Neural cell (in vitro differentiated cells): ENCODE measurements at regions not wholly inside any gene's neighbourhood (a gene's known extent, or its start where the extent isn't known, plus 50 kb on each side); places are given as distances from the start of the nearest gene placed in this dataset.

Experiments used
- H2AFZ ChIP-seq: fragments of 200-600, 300-800 bp; sonication (generic), shearing (Covaris generic); 2 replicates; pipeline ENCODE4 v1.6.0; 2014; ENCODE audit warnings: low read depth, mild to moderate bottlenecking, antibody characterized with exemption, low read length, moderate library complexity
- H3F3A ChIP-seq: fragments of 200-600 bp; shearing (Covaris generic); 2 replicates; pipeline ENCODE4 v1.6.1; 2016; ENCODE audit warnings: mild to moderate bottlenecking, moderate library complexity, mixed read lengths, antibody characterized with exemption, low read length; ENCODE audit not compliant: insufficient read depth, poor library complexity, severe bottlenecking
- H3K27ac ChIP-seq: fragments of 200-600, 300-800 bp; sonication (generic), shearing (Covaris generic); 2 replicates; pipeline ENCODE4 v1.5.1; 2014; ENCODE audit warnings: mild to moderate bottlenecking, low read length, moderate library complexity
- H3K27me3 ChIP-seq: fragments of 300-800, 200-600 bp; sonication (generic), shearing (Covaris generic); 2 replicates; pipeline ENCODE4 v1.6.0; 2014; ENCODE audit warnings: mild to moderate bottlenecking, low read depth, low read length, moderate library complexity; ENCODE audit not compliant: insufficient read depth
- H3K36me3 ChIP-seq: fragments of 300-800, 200-600 bp; sonication (generic), shearing (Covaris generic); 2 replicates; pipeline ENCODE4 v1.5.1; 2014; ENCODE audit warnings: mild to moderate bottlenecking, antibody characterized with exemption, low read length, moderate library complexity; ENCODE audit not compliant: insufficient read depth
- H3K4me2 ChIP-seq: fragments of 300-800, 200-600 bp; sonication (generic), shearing (Covaris generic); 2 replicates; pipeline ENCODE4 v1.6.0; 2014; ENCODE audit warnings: mild to moderate bottlenecking, low read length
- H3K4me3 ChIP-seq: fragments of 300-800, 200-600 bp; sonication (generic), shearing (Covaris generic); 2 replicates; pipeline ENCODE4 v1.5.1; 2014; ENCODE audit warnings: mild to moderate bottlenecking, low read length, moderate library complexity
- H3K79me2 ChIP-seq: fragments of 200-600 bp; shearing (Covaris generic); replicated peaks from 2 replicates; pipeline ENCODE4 v1.6.0; 2014; ENCODE audit warnings: mild to moderate bottlenecking, low read length, moderate library complexity; ENCODE audit not compliant: insufficient read depth
- H3K9ac ChIP-seq: fragments of 300-800, 200-600 bp; sonication (generic), shearing (Covaris generic); 2 replicates; pipeline ENCODE4 v1.6.1; 2016; ENCODE audit warnings: mild to moderate bottlenecking, low read length, mixed read lengths
- H3K9me2 ChIP-seq: fragments of 200-600 bp; shearing (Covaris generic); 2 replicates; pipeline ENCODE4 v1.6.1; 2016; ENCODE audit warnings: mild to moderate bottlenecking, low read length, mixed read lengths; ENCODE audit not compliant: insufficient read depth
- H3K9me3 ChIP-seq: fragments of 200-600, 300-800 bp; sonication (generic), shearing (Covaris generic); 2 replicates; pipeline ENCODE4 v1.6.1; 2016; ENCODE audit warnings: mild to moderate bottlenecking, mixed run types, low read length, moderate library complexity, mixed read lengths
- H4K20me1 ChIP-seq: fragments of 200-600 bp; shearing (Covaris generic); 2 replicates; pipeline ENCODE4 v1.6.1; 2016; ENCODE audit warnings: mild to moderate bottlenecking, mixed run types; ENCODE audit not compliant: insufficient read depth
- CTCF ChIP-seq: fragments of 450-650 bp; IDR thresholded peaks from 2 replicates; pipeline ENCODE4 v1.5.1; 2014; ENCODE audit warnings: antibody characterized with exemption, mild to moderate bottlenecking, moderate library complexity; ENCODE audit not compliant: poor library complexity, severe bottlenecking
- EP300 ChIP-seq: fragments of 450-650 bp; conservative IDR thresholded peaks from 2 replicates; pipeline ENCODE4 v1.6.1; 2014; ENCODE audit warnings: antibody characterized with exemption, mild to moderate bottlenecking, moderate library complexity; ENCODE audit not compliant: poor library complexity, severe bottlenecking
- EZH2 ChIP-seq: fragments of 200-600, 300-800 bp; shearing (Covaris generic), sonication (generic); IDR thresholded peaks from 2 replicates; pipeline ENCODE4 v1.6.1; 2014; ENCODE audit warnings: antibody characterized with exemption, low read length, borderline replicate concordance, mild to moderate bottlenecking; ENCODE audit not compliant: insufficient read depth, poor library complexity, severe bottlenecking
- MXI1 ChIP-seq: fragments of 450-650 bp; conservative IDR thresholded peaks from 2 replicates; pipeline ENCODE4 v1.6.1; 2014; ENCODE audit warnings: antibody characterized with exemption, mild to moderate bottlenecking; ENCODE audit not compliant: poor library complexity, severe bottlenecking
- POLR2AphosphoS5 ChIP-seq: IDR thresholded peaks from 2 replicates; pipeline ENCODE4 v1.6.1; 2012
- RAD21 ChIP-seq: fragments of 450-650 bp; conservative IDR thresholded peaks from 2 replicates; pipeline ENCODE4 v1.6.1; 2014; ENCODE audit warnings: antibody characterized with exemption, mild to moderate bottlenecking, moderate library complexity
- REST ChIP-seq: IDR thresholded peaks from 2 replicates; pipeline ENCODE4 v1.6.1; 2012; ENCODE audit warnings: borderline replicate concordance
- SMC3 ChIP-seq: fragments of 450-650 bp; conservative IDR thresholded peaks from 2 replicates; pipeline ENCODE4 v1.6.1; 2014; ENCODE audit warnings: antibody characterized with exemption, mild to moderate bottlenecking, moderate library complexity; ENCODE audit not compliant: poor library complexity
- TAF1 ChIP-seq: IDR thresholded peaks from 2 replicates; pipeline ENCODE4 v1.6.1; 2012; ENCODE audit warnings: low read depth

- no peaks in the 10 kb centered on the region for H3K27me3 ChIP-seq
- no peak overlapping the region for H3K9ac ChIP-seq
- TF ChIP-seq RAD21 (no peak), SMC3 (no peak), EZH2 (no peak), EP300 (no peak), POLR2AphosphoS5 (no peak), CTCF (no peak), MXI1 (no peak), TAF1 (no peak), REST (no peak)
- no peaks in the 10 kb centered on the region for H3K36me3 ChIP-seq
- H3K4me3 ChIP-seq: no peak overlapping the region
- no peak overlapping the region for H3K27ac ChIP-seq
- H3K79me2 ChIP-seq: no peaks in the 10 kb centered on the region
- H3K9me3 ChIP-seq: no peaks in the 10 kb centered on the region
- no peak overlapping the region for H2AFZ ChIP-seq
- H4K20me1 ChIP-seq: no peaks in the 10 kb centered on the region
- H3K4me2 ChIP-seq: no peak overlapping the region
- H3F3A ChIP-seq: no peaks in the 10 kb centered on the region
- H3K9me2 ChIP-seq: no peaks in the 10 kb centered on the region
These were observed 81.4 kb upstream of the BMPER start for GRCh38 chr7:33823913-33824312.

- H3K36me3 ChIP-seq: no peaks in the 10 kb centered on the region
- no peak overlapping the region for H2AFZ ChIP-seq
- H3K4me2 ChIP-seq: no peak overlapping the region
- TF ChIP-seq CTCF (no peak), RAD21 (no peak), POLR2AphosphoS5 (no peak), MXI1 (no peak)
- H4K20me1 ChIP-seq: no peaks in the 10 kb centered on the region
- no peak overlapping the region for H3K4me3 ChIP-seq
- H3K9me2 ChIP-seq: no peaks in the 10 kb centered on the region
- H3K27ac ChIP-seq: no peak overlapping the region
- no peaks in the 10 kb centered on the region for H3F3A ChIP-seq
- H3K9me3 ChIP-seq: no peaks in the 10 kb centered on the region
- H3K79me2 ChIP-seq: no peaks in the 10 kb centered on the region
- no peak overlapping the region for H3K9ac ChIP-seq
- no peaks in the 10 kb centered on the region for H3K27me3 ChIP-seq
These were observed 80.4 kb upstream of the BMPER start for GRCh38 chr7:33824911-33825459.
